ENCODE measurements at regions not wholly inside any gene's neighbourhood (a gene's known extent, or its start where the extent isn't known, plus 50 kb on each side); places are given as distances from the start of the nearest gene placed in this dataset.

GRCh38 chr1:79386730-79387129 lies 380.2 kb upstream of the ADGRL4 start:
- TF ChIP-seq YY1 (IDR thresholded peaks at IDR 0.05; ENCODE audit: low read depth) = no peak
- no peak for TF ChIP-seq EP300 (IDR thresholded peaks at IDR 0.05; ENCODE audit: borderline replicate concordance)
- TF ChIP-seq TEAD4 (IDR thresholded peaks at IDR 0.05) = no peak
- no peak for TF ChIP-seq RAD21 (IDR thresholded peaks at IDR 0.05; ENCODE audit: low read depth)
- no peak for TF ChIP-seq EGR1 (IDR thresholded peaks at IDR 0.05)
- TF ChIP-seq CEBPB (IDR thresholded peaks at IDR 0.05) = no peak
- no peak for TF ChIP-seq FOXM1 (IDR thresholded peaks at IDR 0.05; ENCODE audit: borderline replicate concordance, low read depth)
- no peak for TF ChIP-seq REST (IDR thresholded peaks at IDR 0.05; ENCODE audit: low read depth)
- no peak for TF ChIP-seq TCF12 (IDR thresholded peaks at IDR 0.05; ENCODE audit: low read depth)
- no peak for TF ChIP-seq ZBTB7A (IDR thresholded peaks at IDR 0.05; ENCODE audit: low read depth)
- no peak for TF ChIP-seq TAF1 (IDR thresholded peaks at IDR 0.05; ENCODE audit: low read depth)
- no peak for TF ChIP-seq USF1 (IDR thresholded peaks at IDR 0.05)
- TF ChIP-seq NFIC (IDR thresholded peaks at IDR 0.05) = no peak
- no peak for TF ChIP-seq CREB1 (IDR thresholded peaks at IDR 0.05; ENCODE audit: low read depth)
- no peak for TF ChIP-seq MAX (IDR thresholded peaks at IDR 0.05)

- TF ChIP-seq MAX (IDR thresholded peaks at IDR 0.05) (no peak), TCF12 (IDR thresholded peaks at IDR 0.05; ENCODE audit: low read depth) (no peak), TAF1 (IDR thresholded peaks at IDR 0.05; ENCODE audit: low read depth) (no peak), CREB1 (IDR thresholded peaks at IDR 0.05; ENCODE audit: low read depth) (no peak), CEBPB (IDR thresholded peaks at IDR 0.05) (no peak), EP300 (IDR thresholded peaks at IDR 0.05; ENCODE audit: borderline replicate concordance) (no peak), ZBTB7A (IDR thresholded peaks at IDR 0.05; ENCODE audit: low read depth) (no peak), REST (IDR thresholded peaks at IDR 0.05; ENCODE audit: low read depth) (no peak), YY1 (IDR thresholded peaks at IDR 0.05; ENCODE audit: low read depth) (no peak), NFIC (IDR thresholded peaks at IDR 0.05) (no peak), TEAD4 (IDR thresholded peaks at IDR 0.05) (no peak), EGR1 (IDR thresholded peaks at IDR 0.05) (no peak), RAD21 (IDR thresholded peaks at IDR 0.05; ENCODE audit: low read depth) (no peak), FOXM1 (IDR thresholded peaks at IDR 0.05; ENCODE audit: borderline replicate concordance, low read depth) (no peak), USF1 (IDR thresholded peaks at IDR 0.05) (no peak)
Measured at GRCh38 chr1:79380078-79380477, 373.5 kb upstream of the ADGRL4 start.

GRCh38 chr1:79376106-79376505 lies 369.6 kb upstream of the ADGRL4 start:
- no peak for TF ChIP-seq EGR1 (IDR thresholded peaks at IDR 0.05)
- TF ChIP-seq CREB1 (IDR thresholded peaks at IDR 0.05; ENCODE audit: low read depth) = no peak
- TF ChIP-seq ZBTB7A (IDR thresholded peaks at IDR 0.05; ENCODE audit: low read depth) = no peak
- no peak for TF ChIP-seq MAX (IDR thresholded peaks at IDR 0.05)
- no peak for TF ChIP-seq REST (IDR thresholded peaks at IDR 0.05; ENCODE audit: low read depth)
- no peak for TF ChIP-seq YY1 (IDR thresholded peaks at IDR 0.05; ENCODE audit: low read depth)
- no peak for TF ChIP-seq NFIC (IDR thresholded peaks at IDR 0.05)
- no peak for TF ChIP-seq TEAD4 (IDR thresholded peaks at IDR 0.05)
- TF ChIP-seq CEBPB (IDR thresholded peaks at IDR 0.05) = no peak
- no peak for TF ChIP-seq FOXM1 (IDR thresholded peaks at IDR 0.05; ENCODE audit: borderline replicate concordance, low read depth)
- no peak for TF ChIP-seq RAD21 (IDR thresholded peaks at IDR 0.05; ENCODE audit: low read depth)
- TF ChIP-seq TAF1 (IDR thresholded peaks at IDR 0.05; ENCODE audit: low read depth) = no peak
- no peak for TF ChIP-seq TCF12 (IDR thresholded peaks at IDR 0.05; ENCODE audit: low read depth)
- TF ChIP-seq USF1 (IDR thresholded peaks at IDR 0.05) = no peak
- TF ChIP-seq EP300 (IDR thresholded peaks at IDR 0.05; ENCODE audit: borderline replicate concordance) = no peak
